ENCODE measurements at regions not wholly inside any gene's neighbourhood (a gene's known extent, or its start where the extent isn't known, plus 50 kb on each side); places are given as distances from the start of the nearest gene placed in this dataset.
"Not testable (repeated sequence)": the region's sequence is repeated elsewhere in the genome, so short reads cannot be mapped to it uniquely, and the experiment has no call there.

DNA sequence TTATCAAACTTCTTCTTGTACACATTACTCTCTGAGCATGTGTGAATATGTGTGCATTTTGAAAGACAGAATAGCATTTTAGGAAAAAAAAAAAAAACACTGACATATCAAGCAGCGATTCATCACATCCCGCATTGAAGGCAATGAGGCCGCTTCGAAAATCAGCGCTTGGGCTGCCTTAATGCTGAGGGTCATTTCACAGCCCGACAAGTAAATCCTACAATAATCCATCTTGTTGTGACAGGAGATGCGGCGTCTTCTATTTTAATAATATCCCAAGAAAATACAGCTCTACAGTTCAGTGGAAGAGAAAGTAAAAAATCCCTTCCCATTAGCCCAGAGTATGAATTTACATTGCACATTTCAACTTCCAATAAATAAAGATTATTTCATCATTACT is 389.2 kb upstream of the GRM7 start:
- intact Hi-C loops (cut with micrococcal nuclease; ENCODE audit: unreplicated experiment), result no loop called here
- H3K36me3 ChIP-seq (ENCODE audit: insufficient read depth, low read length), result no peaks in the 10 kb centered on the region
- H3K9me3 ChIP-seq (ENCODE audit: low read length), result no peaks in the 10 kb centered on the region
- no peak for DNase-seq (ENCODE audit: low spot score)
- no peaks in the 10 kb centered on the region for H3K79me2 ChIP-seq (ENCODE audit: insufficient read depth, low read depth, low read length)
- no peak overlapping the region for H2AFZ ChIP-seq (ENCODE audit: low read length)
- no peak overlapping the region for H3K4me3 ChIP-seq (ENCODE audit: low read depth, low read length, poor library complexity, severe bottlenecking)
- H3K4me1 ChIP-seq (ENCODE audit: insufficient read depth, low read length, poor library complexity, severe bottlenecking), result no peaks in the 10 kb centered on the region
- H3K9me2 ChIP-seq (ENCODE audit: insufficient read depth, low read length), result no peaks in the 10 kb centered on the region
- no peaks in the 10 kb centered on the region for H4K20me1 ChIP-seq (ENCODE audit: insufficient read depth, low read length)
- H3K4me2 ChIP-seq (ENCODE audit: low read length), result no peak overlapping the region
- TF ChIP-seq, protein P1, sequence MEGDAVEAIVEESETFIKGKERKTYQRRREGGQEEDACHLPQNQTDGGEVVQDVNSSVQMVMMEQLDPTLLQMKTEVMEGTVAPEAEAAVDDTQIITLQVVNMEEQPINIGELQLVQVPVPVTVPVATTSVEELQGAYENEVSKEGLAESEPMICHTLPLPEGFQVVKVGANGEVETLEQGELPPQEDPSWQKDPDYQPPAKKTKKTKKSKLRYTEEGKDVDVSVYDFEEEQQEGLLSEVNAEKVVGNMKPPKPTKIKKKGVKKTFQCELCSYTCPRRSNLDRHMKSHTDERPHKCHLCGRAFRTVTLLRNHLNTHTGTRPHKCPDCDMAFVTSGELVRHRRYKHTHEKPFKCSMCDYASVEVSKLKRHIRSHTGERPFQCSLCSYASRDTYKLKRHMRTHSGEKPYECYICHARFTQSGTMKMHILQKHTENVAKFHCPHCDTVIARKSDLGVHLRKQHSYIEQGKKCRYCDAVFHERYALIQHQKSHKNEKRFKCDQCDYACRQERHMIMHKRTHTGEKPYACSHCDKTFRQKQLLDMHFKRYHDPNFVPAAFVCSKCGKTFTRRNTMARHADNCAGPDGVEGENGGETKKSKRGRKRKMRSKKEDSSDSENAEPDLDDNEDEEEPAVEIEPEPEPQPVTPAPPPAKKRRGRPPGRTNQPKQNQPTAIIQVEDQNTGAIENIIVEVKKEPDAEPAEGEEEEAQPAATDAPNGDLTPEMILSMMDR (conservative IDR thresholded peaks at IDR 0.05; ENCODE audit: low read length), result no peak
- TF ChIP-seq EZH2phosphoT487 (IDR thresholded peaks at IDR 0.05; ENCODE audit: borderline replicate concordance, low read depth, low read length), result no peak
- POLR2A ChIA-PET, result no interaction called here
- CTCF ChIA-PET (ENCODE audit: unreplicated experiment), result no interaction called here
- BruUV-seq (replicated peaks), result no TSS peak
- no peak overlapping the region for H3K27ac ChIP-seq (ENCODE audit: low read depth, low read length, poor library complexity, severe bottlenecking)

DNA sequence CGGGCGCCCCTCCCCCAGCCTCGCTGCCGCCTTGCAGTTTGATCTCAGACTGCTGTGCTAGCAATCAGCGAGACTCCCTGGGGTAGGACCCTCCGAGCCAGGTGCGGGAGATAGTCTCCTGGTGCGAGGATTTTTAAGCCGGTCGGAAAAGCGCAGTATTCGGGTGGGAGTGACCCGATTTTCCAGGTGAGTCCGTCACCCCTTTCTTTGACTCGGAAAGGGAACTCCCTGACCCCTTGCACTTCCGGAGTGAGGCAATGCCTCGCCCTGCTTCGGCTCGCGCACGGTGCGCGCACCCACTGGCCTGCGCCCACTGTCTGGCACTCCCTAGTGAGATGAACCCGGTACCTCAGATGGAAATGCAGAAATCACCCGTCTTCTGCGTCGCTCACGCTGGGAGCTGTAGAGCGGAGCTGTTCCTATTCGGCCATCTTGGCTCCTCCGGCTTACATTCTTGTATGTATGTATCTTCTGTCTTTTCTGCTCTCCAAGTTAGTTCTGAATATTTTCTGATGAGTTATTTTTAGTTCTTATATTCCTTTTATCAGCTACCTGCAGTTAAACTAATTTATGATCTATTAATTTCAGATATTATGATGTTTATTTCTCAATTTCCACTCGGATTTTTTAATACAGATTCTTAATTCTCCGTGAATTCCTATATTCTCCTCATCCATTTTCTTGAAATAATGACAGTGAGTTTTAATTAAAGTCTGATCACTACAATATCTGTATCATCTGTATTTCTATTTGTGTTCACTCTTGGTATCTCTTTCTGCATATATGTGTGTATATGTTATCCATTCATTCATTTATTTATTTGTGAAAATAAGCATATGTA is 370.2 kb upstream of the GRM7 start:
- POLR2A ChIA-PET, result not testable (repeated sequence)

DNA sequence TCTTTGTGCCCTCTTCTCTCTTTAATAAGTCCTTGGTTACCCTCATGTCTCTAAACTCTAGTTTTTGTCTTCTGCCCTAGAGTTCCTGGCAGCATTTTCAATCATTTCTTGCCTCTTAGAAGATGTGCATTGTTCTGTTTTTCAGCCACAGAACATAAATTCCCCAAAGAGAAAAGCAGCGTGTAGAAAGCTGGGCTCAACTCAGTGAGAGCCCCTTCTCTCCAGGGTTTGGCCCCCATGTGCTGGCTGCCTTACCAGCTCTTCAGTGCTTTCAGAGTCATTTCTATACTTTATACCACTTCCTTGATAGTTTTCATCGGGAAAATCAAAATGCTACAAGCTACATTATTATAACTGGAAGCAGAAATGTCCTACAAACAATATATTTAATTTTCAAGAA is 369.1 kb upstream of the GRM7 start:
- no peaks in the 10 kb centered on the region for H3K36me3 ChIP-seq (ENCODE audit: insufficient read depth, low read length)
- no peaks in the 10 kb centered on the region for H3K9me2 ChIP-seq (ENCODE audit: insufficient read depth, low read length)
- H3K27ac ChIP-seq (ENCODE audit: low read depth, low read length, poor library complexity, severe bottlenecking), result no peak overlapping the region
- no peak overlapping the region for H3K4me3 ChIP-seq (ENCODE audit: low read depth, low read length, poor library complexity, severe bottlenecking)
- no peak overlapping the region for H3K4me2 ChIP-seq (ENCODE audit: low read length)
- ChIA-PET CTCF (ENCODE audit: unreplicated experiment) (no interaction called here), POLR2A (no interaction called here)
- TF ChIP-seq, protein P1 (conservative IDR thresholded peaks at IDR 0.05; ENCODE audit: low read length), result no peak
- TF ChIP-seq EZH2phosphoT487 (IDR thresholded peaks at IDR 0.05; ENCODE audit: borderline replicate concordance, low read depth, low read length), result no peak
- no peaks in the 10 kb centered on the region for H3K79me2 ChIP-seq (ENCODE audit: insufficient read depth, low read depth, low read length)
- no peaks in the 10 kb centered on the region for H3K4me1 ChIP-seq (ENCODE audit: insufficient read depth, low read length, poor library complexity, severe bottlenecking)
- BruUV-seq (replicated peaks), result no TSS peak
- DNase-seq (ENCODE audit: low spot score), result no peak
- no peaks in the 10 kb centered on the region for H4K20me1 ChIP-seq (ENCODE audit: insufficient read depth, low read length)
- H3K9me3 ChIP-seq (ENCODE audit: low read length), result no peaks in the 10 kb centered on the region
- intact Hi-C loops (cut with micrococcal nuclease; ENCODE audit: unreplicated experiment), result no loop called here
- H2AFZ ChIP-seq (ENCODE audit: low read length), result no peak overlapping the region

More for the DNA sequence above, 370.2 kb upstream of the GRM7 start:
- H3K79me2 ChIP-seq (ENCODE audit: insufficient read depth, low read depth, low read length); intact Hi-C loops (cut with micrococcal nuclease; ENCODE audit: unreplicated experiment); CTCF ChIA-PET (ENCODE audit: unreplicated experiment); H3K27ac ChIP-seq (ENCODE audit: low read depth, low read length, poor library complexity, severe bottlenecking); H3K9me2 ChIP-seq (ENCODE audit: insufficient read depth, low read length); H3K4me2 ChIP-seq (ENCODE audit: low read length); H3K9me3 ChIP-seq (ENCODE audit: low read length); H3K4me1 ChIP-seq (ENCODE audit: insufficient read depth, low read length, poor library complexity, severe bottlenecking); DNase-seq (ENCODE audit: low spot score); BruUV-seq (replicated peaks); H3K36me3 ChIP-seq (ENCODE audit: insufficient read depth, low read length); H4K20me1 ChIP-seq (ENCODE audit: insufficient read depth, low read length); H3K4me3 ChIP-seq (ENCODE audit: low read depth, low read length, poor library complexity, severe bottlenecking); H2AFZ ChIP-seq (ENCODE audit: low read length): not testable (repeated sequence)

Measured in OCI-LY7 (cell line).